IMR-90 (cell line): ENCODE measurements at regions not wholly inside any gene's neighbourhood (a gene's known extent, or its start where the extent isn't known, plus 50 kb on each side); places are given as distances from the start of the nearest gene placed in this dataset.

Experiments
- ATAC-seq: fragments of 200-7000 bp; cut with Tn5 transposase; 2 replicates; pipeline ENCODE4 v1.9.1; 2020; ENCODE audit warnings: low read depth, mild to moderate bottlenecking, moderate library complexity
- BruUV-seq: library from RNA; stranded (reverse); fragments of 400-500 nt; replicated peaks from 2 replicates; lab custom pipeline; 2021; lab: Mats Ljungman, UMichigan
- CTCF ChIA-PET: fragments of 300-600 bp; formaldehyde crosslinking; extraction: SDS; loops from one replicate; lab custom pipeline; 2021; ENCODE audit warnings: antibody characterized with exemption; lab: Yijun Ruan, JAX
- POLR2A ChIA-PET: fragments of 300-600 bp; sonication (Branson Sonifier 250); formaldehyde crosslinking; loops from one replicate; lab custom pipeline; 2022; ENCODE audit warnings: antibody characterized with exemption; ENCODE audit not compliant: unreplicated experiment; lab: Charles Lee
- DNase-seq: peaks from one replicate; pipeline ENCODE4 v3.0.0; 2013
- H2AFZ ChIP-seq: replicated peaks from 2 replicates; pipeline ENCODE3; 2013; ENCODE audit warnings: low read length, mild to moderate bottlenecking; ENCODE audit not compliant: poor library complexity
- H2AK5ac ChIP-seq: 2 replicates; pipeline ENCODE4 v1.6.1; 2013; ENCODE audit warnings: low read depth, low read length, inconsistent platforms
- H2AK9ac ChIP-seq: replicated peaks from 2 replicates; pipeline ENCODE3; 2013; ENCODE audit warnings: mild to moderate bottlenecking, low read depth, low read length, moderate library complexity; ENCODE audit not compliant: poor library complexity
- H2BK120ac ChIP-seq: 2 replicates; pipeline ENCODE4 v1.6.1; 2013; ENCODE audit warnings: low read depth, low read length, inconsistent platforms
- H2BK15ac ChIP-seq: 3 replicates; pipeline ENCODE4 v1.6.1; 2013; ENCODE audit warnings: low read depth, low read length, inconsistent platforms
- H2BK20ac ChIP-seq: 2 replicates; pipeline ENCODE4 v1.6.1; 2013; ENCODE audit warnings: low read depth, mild to moderate bottlenecking, inconsistent platforms, low read length, moderate library complexity
- H2BK5ac ChIP-seq: 2 replicates; pipeline ENCODE4 v1.6.1; 2013; ENCODE audit warnings: mild to moderate bottlenecking, low read depth, low read length, inconsistent platforms; ENCODE audit not compliant: poor library complexity, severe bottlenecking
- H3K14ac ChIP-seq: replicated peaks from 2 replicates; pipeline ENCODE4 v1.6.1; 2013; ENCODE audit warnings: low read depth, low read length, inconsistent platforms
- H3K18ac ChIP-seq: 2 replicates; pipeline ENCODE4 v1.6.1; 2013; ENCODE audit warnings: low read depth, low read length, control low read depth
- H3K23ac ChIP-seq: 2 replicates; pipeline ENCODE4 v1.6.1; 2013; ENCODE audit warnings: low read depth, low read length, inconsistent platforms
- H3K27ac ChIP-seq: 2 replicates; pipeline ENCODE4 v1.5.1; 2013; ENCODE audit warnings: mild to moderate bottlenecking, control low read depth, low read length; ENCODE audit not compliant: insufficient read depth
- H3K27me3 ChIP-seq: 2 replicates; pipeline ENCODE4 v1.6.1; 2013; ENCODE audit warnings: low read length; ENCODE audit not compliant: control insufficient read depth, insufficient read depth
- H3K36me3 ChIP-seq: 2 replicates; pipeline ENCODE4 v1.6.1; 2013; ENCODE audit warnings: low read length, mixed read lengths; ENCODE audit not compliant: control insufficient read depth, insufficient read depth
- H3K4ac ChIP-seq: 2 replicates; pipeline ENCODE4 v1.6.1; 2013; ENCODE audit warnings: low read depth, low read length, inconsistent platforms
- H3K4me1 ChIP-seq: 2 replicates; pipeline ENCODE4 v1.6.1; 2013; ENCODE audit warnings: low read length, mixed read lengths; ENCODE audit not compliant: control insufficient read depth, insufficient read depth
- H3K4me2 ChIP-seq: 2 replicates; pipeline ENCODE4 v1.6.1; 2013; ENCODE audit warnings: low read depth, mild to moderate bottlenecking, control low read depth, low read length, moderate library complexity
- H3K4me3 ChIP-seq: 2 replicates; pipeline ENCODE4 v1.5.1; 2013; ENCODE audit warnings: low read depth, mild to moderate bottlenecking, control low read depth, low read length, moderate library complexity; ENCODE audit not compliant: insufficient read depth
- H3K56ac ChIP-seq: 2 replicates; pipeline ENCODE4 v1.6.1; 2013; ENCODE audit warnings: low read length, inconsistent platforms; ENCODE audit not compliant: insufficient read depth; ENCODE audit errors: extremely low read depth
- H3K79me1 ChIP-seq, 2 experiments: 2 replicates each; pipeline ENCODE4 v1.6.1; 2013; ENCODE audit warnings: low read length in 2 of 2, inconsistent platforms in 1 of 2, low read depth in 1 of 2
- H3K9ac ChIP-seq: 2 replicates; pipeline ENCODE4 v1.6.1; 2013; ENCODE audit warnings: low read depth, low read length, control low read depth
- H3K9me1 ChIP-seq: 2 replicates; pipeline ENCODE4 v1.6.1; 2013; ENCODE audit warnings: low read length, inconsistent platforms; ENCODE audit not compliant: insufficient read depth
- H3K9me3 ChIP-seq: 2 replicates; pipeline ENCODE4 v1.6.1; 2013; ENCODE audit warnings: low read length; ENCODE audit not compliant: control insufficient read depth, insufficient read depth
- H4K20me1 ChIP-seq: 2 replicates; pipeline ENCODE4 v1.6.1; 2013; ENCODE audit warnings: low read length, inconsistent platforms; ENCODE audit not compliant: insufficient read depth
- H4K5ac ChIP-seq: 2 replicates; pipeline ENCODE4 v1.6.1; 2013; ENCODE audit warnings: mild to moderate bottlenecking, low read depth, low read length, control low read depth
- H4K8ac ChIP-seq, 2 experiments: 2 replicates each; pipeline ENCODE4 v1.6.1; 2013; ENCODE audit warnings: low read depth in 2 of 2, low read length in 2 of 2, control low read depth in 1 of 2, inconsistent platforms in 1 of 2
- H4K91ac ChIP-seq: 2 replicates; pipeline ENCODE4 v1.6.1; 2013; ENCODE audit warnings: low read depth, low read length, inconsistent platforms; ENCODE audit not compliant: insufficient read depth
- BHLHE40 ChIP-seq: fragments of 150-350 bp; IDR thresholded peaks from 2 replicates; pipeline ENCODE4 v1.6.1; 2016; ENCODE audit warnings: mild to moderate bottlenecking, low read depth, low read length
- CEBPB ChIP-seq: IDR thresholded peaks from 2 replicates; pipeline ENCODE4 v1.6.1; 2012; ENCODE audit warnings: low read depth, low read length, improper control_type of control experiment
- CHD1 ChIP-seq: IDR thresholded peaks from 2 replicates; pipeline ENCODE4 v1.6.1; 2012; ENCODE audit warnings: low read depth, low read length, improper control_type of control experiment
- FOS ChIP-seq: fragments of 150-350 bp; IDR thresholded peaks from 2 replicates; pipeline ENCODE4 v1.6.1; 2016; ENCODE audit warnings: low read depth, low read length
- MAFK ChIP-seq: IDR thresholded peaks from 2 replicates; pipeline ENCODE4 v1.6.1; 2012; ENCODE audit warnings: low read depth, low read length, improper control_type of control experiment
- MAZ ChIP-seq: IDR thresholded peaks from 2 replicates; pipeline ENCODE4 v1.6.1; 2012; ENCODE audit warnings: low read depth, mild to moderate bottlenecking, low read length, improper control_type of control experiment, moderate library complexity, borderline replicate concordance
- MXI1 ChIP-seq: IDR thresholded peaks from 2 replicates; pipeline ENCODE4 v1.6.1; 2012; ENCODE audit warnings: low read depth, mild to moderate bottlenecking, low read length, moderate library complexity, borderline replicate concordance
- NFE2L2 ChIP-seq: fragments of 150-350 bp; IDR thresholded peaks from 2 replicates; pipeline ENCODE4 v1.6.1; 2016; ENCODE audit warnings: low read depth, mild to moderate bottlenecking, low read length
- POLR2A ChIP-seq: IDR thresholded peaks from 2 replicates; pipeline ENCODE4 v1.6.1; 2012; ENCODE audit warnings: mild to moderate bottlenecking, low read depth, low read length
- RAD21 ChIP-seq: IDR thresholded peaks from 2 replicates; pipeline ENCODE4 v1.6.1; 2012; ENCODE audit warnings: low read length, improper control_type of control experiment
- RCOR1 ChIP-seq: IDR thresholded peaks from 2 replicates; pipeline ENCODE4 v1.6.1; 2012; ENCODE audit warnings: mild to moderate bottlenecking, low read length, improper control_type of control experiment; ENCODE audit not compliant: insufficient replicate concordance
- RFX5 ChIP-seq: IDR thresholded peaks from 2 replicates; pipeline ENCODE4 v1.8.0; 2012; ENCODE audit warnings: low read depth, mild to moderate bottlenecking, low read length, moderate library complexity
- SMC3 ChIP-seq: fragments of 150-350 bp; IDR thresholded peaks from 2 replicates; pipeline ENCODE4 v1.6.1; 2016; ENCODE audit warnings: low read depth, mild to moderate bottlenecking, antibody characterized with exemption, low read length, moderate library complexity
- WGBS, 2 experiments: methylation state at CpG; one replicate each; pipeline versions ENCODE4 v1.1.5 to v1.1.7; 2013; ENCODE audit warnings: missing lambda C conversion rate in 2 of 2; ENCODE audit not compliant: insufficient read length in 1 of 2; ENCODE audit errors: extremely low coverage in 2 of 2; 5-methylcytosine and 5-hydroxymethylcytosine counted together
- dilution Hi-C: fragments of 300-500 bp; cut with HindIII; formaldehyde crosslinking; loops from one replicate; pipeline ENCODE4 v1.14.3; 2018; ENCODE audit warnings: low sequenced_read_pairs; ENCODE audit not compliant: unreplicated experiment
- in situ Hi-C: fragments of 300-500 bp; cut with MboI; formaldehyde crosslinking; loops from 3 replicates; pipeline ENCODE4 v1.14.3; 2019; ENCODE audit warnings: low sequenced_read_pairs, inconsistent platforms, mixed read lengths
- intact Hi-C: fragments of 100-400 bp; cut with micrococcal nuclease; formaldehyde crosslinking; loops from 2 replicates; pipeline ENCODE4 v1.10.0; 2022
- TF ChIP-seq, protein P1 (sequence below): fragments of 150-350 bp; IDR thresholded peaks from 2 replicates; pipeline ENCODE4 v1.6.1; 2017; ENCODE audit warnings: mild to moderate bottlenecking, antibody characterized with exemption, low read length, low read depth
- TF ChIP-seq, protein P2 (sequence below): fragments of 150-350 bp; IDR thresholded peaks from 2 replicates; pipeline ENCODE4 v1.6.1; 2016; ENCODE audit warnings: low read depth, mild to moderate bottlenecking, low read length, moderate library complexity, borderline replicate concordance
- TF ChIP-seq, protein P3 (sequence below): conservative IDR thresholded peaks from 2 replicates; pipeline ENCODE4 v1.5.1; 2012; ENCODE audit warnings: mild to moderate bottlenecking, low read depth, low read length, improper control_type of control experiment

DNA sequence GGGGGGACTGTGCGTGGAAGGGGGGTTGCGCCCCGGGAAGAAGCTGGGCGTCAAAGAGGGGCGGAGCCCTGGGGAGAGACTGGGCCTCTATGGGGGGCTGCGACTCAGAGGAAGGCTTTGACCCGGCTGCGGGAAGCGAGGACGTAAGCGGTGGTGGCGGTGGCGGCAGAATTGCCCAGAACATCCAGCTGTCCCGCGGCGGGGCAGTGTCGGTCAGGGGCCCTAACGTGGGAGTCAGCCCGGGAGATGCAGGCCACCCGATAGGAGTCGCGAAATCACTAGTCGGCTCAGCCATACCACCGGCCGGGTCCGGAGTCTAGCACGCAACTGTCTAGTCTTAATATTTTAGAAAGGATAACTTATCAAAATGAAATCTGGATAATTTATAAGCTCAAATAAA, 387.6 kb upstream of the EYS start:
- ChIA-PET CTCF (no interaction called here), POLR2A (no interaction called here)
- Histone ChIP-seq H3K14ac (no peak overlapping the region), H2BK120ac (no peak overlapping the region), H3K4me3 (no peak overlapping the region), H2BK15ac (no peak overlapping the region), H3K9ac (no peak overlapping the region), H4K91ac (no peak overlapping the region), H3K27ac (no peak overlapping the region), H3K4me1 (no peaks in the 10 kb centered on the region), H2AK5ac (no peak overlapping the region), H4K8ac (no peak overlapping the region), H4K5ac (no peak overlapping the region), H4K20me1 (no peaks in the 10 kb centered on the region), H3K18ac (no peak overlapping the region), H3K36me3 (no peaks in the 10 kb centered on the region), H2BK5ac (no peak overlapping the region), H3K9me3 (0 out of 2 replicates have a peak, but pooled peaks cover 2% of the 10 kb centered on the region), H3K4ac (no peak overlapping the region), H2AFZ (no peak overlapping the region), H2BK20ac (no peak overlapping the region), H3K56ac (no peak overlapping the region), H2AK9ac (no peak overlapping the region), H3K9me1 (no peaks in the 10 kb centered on the region), H3K4me2 (no peak overlapping the region), H3K27me3 (no peaks in the 10 kb centered on the region), H3K23ac (no peak overlapping the region), H3K79me1 (no peaks in the 10 kb centered on the region)
- 93% methylated on average over 11 of the region's 27 CpGs; no CpG with 5 or more reads in 1 of the 2 experiments for WGBS, 2 experiments
- TF ChIP-seq NFE2L2 (no peak), RFX5 (no peak), POLR2A (no peak), MAZ (no peak), RCOR1 (no peak), BHLHE40 (no peak), CHD1 (no peak), RAD21 (no peak), CEBPB (no peak), SMC3 (no peak), MXI1 (no peak), MAFK (no peak), FOS (no peak)
- TF ChIP-seq, protein P1, sequence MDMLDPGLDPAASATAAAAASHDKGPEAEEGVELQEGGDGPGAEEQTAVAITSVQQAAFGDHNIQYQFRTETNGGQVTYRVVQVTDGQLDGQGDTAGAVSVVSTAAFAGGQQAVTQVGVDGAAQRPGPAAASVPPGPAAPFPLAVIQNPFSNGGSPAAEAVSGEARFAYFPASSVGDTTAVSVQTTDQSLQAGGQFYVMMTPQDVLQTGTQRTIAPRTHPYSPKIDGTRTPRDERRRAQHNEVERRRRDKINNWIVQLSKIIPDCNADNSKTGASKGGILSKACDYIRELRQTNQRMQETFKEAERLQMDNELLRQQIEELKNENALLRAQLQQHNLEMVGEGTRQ: no peak
- TF ChIP-seq, protein P2, sequence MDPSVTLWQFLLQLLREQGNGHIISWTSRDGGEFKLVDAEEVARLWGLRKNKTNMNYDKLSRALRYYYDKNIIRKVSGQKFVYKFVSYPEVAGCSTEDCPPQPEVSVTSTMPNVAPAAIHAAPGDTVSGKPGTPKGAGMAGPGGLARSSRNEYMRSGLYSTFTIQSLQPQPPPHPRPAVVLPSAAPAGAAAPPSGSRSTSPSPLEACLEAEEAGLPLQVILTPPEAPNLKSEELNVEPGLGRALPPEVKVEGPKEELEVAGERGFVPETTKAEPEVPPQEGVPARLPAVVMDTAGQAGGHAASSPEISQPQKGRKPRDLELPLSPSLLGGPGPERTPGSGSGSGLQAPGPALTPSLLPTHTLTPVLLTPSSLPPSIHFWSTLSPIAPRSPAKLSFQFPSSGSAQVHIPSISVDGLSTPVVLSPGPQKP: no peak
- TF ChIP-seq, protein P3, sequence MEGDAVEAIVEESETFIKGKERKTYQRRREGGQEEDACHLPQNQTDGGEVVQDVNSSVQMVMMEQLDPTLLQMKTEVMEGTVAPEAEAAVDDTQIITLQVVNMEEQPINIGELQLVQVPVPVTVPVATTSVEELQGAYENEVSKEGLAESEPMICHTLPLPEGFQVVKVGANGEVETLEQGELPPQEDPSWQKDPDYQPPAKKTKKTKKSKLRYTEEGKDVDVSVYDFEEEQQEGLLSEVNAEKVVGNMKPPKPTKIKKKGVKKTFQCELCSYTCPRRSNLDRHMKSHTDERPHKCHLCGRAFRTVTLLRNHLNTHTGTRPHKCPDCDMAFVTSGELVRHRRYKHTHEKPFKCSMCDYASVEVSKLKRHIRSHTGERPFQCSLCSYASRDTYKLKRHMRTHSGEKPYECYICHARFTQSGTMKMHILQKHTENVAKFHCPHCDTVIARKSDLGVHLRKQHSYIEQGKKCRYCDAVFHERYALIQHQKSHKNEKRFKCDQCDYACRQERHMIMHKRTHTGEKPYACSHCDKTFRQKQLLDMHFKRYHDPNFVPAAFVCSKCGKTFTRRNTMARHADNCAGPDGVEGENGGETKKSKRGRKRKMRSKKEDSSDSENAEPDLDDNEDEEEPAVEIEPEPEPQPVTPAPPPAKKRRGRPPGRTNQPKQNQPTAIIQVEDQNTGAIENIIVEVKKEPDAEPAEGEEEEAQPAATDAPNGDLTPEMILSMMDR: no peak
- dilution Hi-C loops: no loop called here
- DNase-seq (no peak), ATAC-seq (no peak)
- intact Hi-C loops: no loop called here
- in situ Hi-C loops: no loop called here
- no TSS peak for BruUV-seq
